H1 (cell line): ENCODE measurements at regions not wholly inside any gene's neighbourhood (a gene's known extent, or its start where the extent isn't known, plus 50 kb on each side); places are given as distances from the start of the nearest gene placed in this dataset.
A peak's percentile ranks its signal among the peaks of the same experiment; 100 is the strongest.

Experiments
- CTCF ChIA-PET: fragments of 300-600 bp; sonication (Branson Sonifier 250); formaldehyde crosslinking; loops from one replicate; lab custom pipeline; 2021; ENCODE audit not compliant: partially characterized antibody; lab: Charles Lee
- POLR2A ChIA-PET: fragments of 300-600 bp; sonication (Branson Sonifier 250); formaldehyde crosslinking; loops from one replicate; lab custom pipeline; 2021; ENCODE audit warnings: inconsistent platforms; ENCODE audit not compliant: partially characterized antibody; lab: Charles Lee
- DNase-seq, 2 experiments: peaks; one replicate each; pipeline versions ENCODE4 v3.0.0 to v3.0.0-alpha.2; 2010 to 2022; ENCODE audit warnings: low spot score in 2 of 2, low read depth in 1 of 2, mixed read lengths in 1 of 2
- FAIRE-seq: peaks from 2 replicates; lab custom pipeline; 2011; peaks lifted over from hg19 to GRCh38; lab: Jason Lieb, UNC
- H2AFZ ChIP-seq: 2 replicates; pipeline ENCODE4 v1.8.1; 2012; ENCODE audit warnings: low read length, inconsistent platforms
- H2AK5ac ChIP-seq: 2 replicates; pipeline ENCODE4 v1.6.1; 2013; ENCODE audit warnings: low read depth, low read length
- H2BK120ac ChIP-seq: replicated peaks from 2 replicates; pipeline ENCODE3; 2013; ENCODE audit warnings: low read depth, low read length, inconsistent platforms
- H2BK12ac ChIP-seq: 2 replicates; pipeline ENCODE4 v1.6.1; 2013; ENCODE audit warnings: low read depth, low read length
- H2BK15ac ChIP-seq: 2 replicates; pipeline ENCODE4 v1.6.1; 2013; ENCODE audit warnings: low read length
- H2BK20ac ChIP-seq: 2 replicates; pipeline ENCODE4 v1.6.1; 2013; ENCODE audit warnings: low read length
- H2BK5ac ChIP-seq: 2 replicates; pipeline ENCODE4 v1.6.1; 2013; ENCODE audit warnings: low read depth, low read length
- H3K14ac ChIP-seq: 2 replicates; pipeline ENCODE4 v1.6.1; 2013; ENCODE audit warnings: inconsistent platforms; ENCODE audit not compliant: insufficient read length
- H3K18ac ChIP-seq: 2 replicates; pipeline ENCODE4 v1.6.1; 2013; ENCODE audit warnings: low read length; ENCODE audit errors: extremely low read depth
- H3K23ac ChIP-seq: 2 replicates; pipeline ENCODE4 v1.6.1; 2013; ENCODE audit warnings: inconsistent platforms; ENCODE audit not compliant: insufficient read length
- H3K23me2 ChIP-seq: 2 replicates; pipeline ENCODE4 v1.6.1; 2013; ENCODE audit warnings: low read depth, low read length
- H3K27ac ChIP-seq: 2 replicates; pipeline ENCODE4 v1.6.1; 2011; ENCODE audit warnings: low read depth, low read length, inconsistent platforms
- H3K27me3 ChIP-seq, 4 experiments: replicated peaks in 1 of 4; 1 replicate in 1 of 4; 2 replicates in 3 of 4; pipeline versions ENCODE4 v1.6.1 to v1.8.1; 2011 to 2013; ENCODE audit warnings: low read length in 3 of 4, mild to moderate bottlenecking in 3 of 4, inconsistent platforms in 2 of 4, mixed read lengths in 2 of 4, moderate library complexity in 1 of 4; ENCODE audit not compliant: control insufficient read depth in 3 of 4, insufficient read depth in 3 of 4; ENCODE audit errors: extremely low read depth in 1 of 4
- H3K36me3 ChIP-seq, 4 experiments: 2 replicates each; pipeline versions ENCODE4 v1.6.1 to v1.8.1; 2011 to 2013; ENCODE audit warnings: mild to moderate bottlenecking in 4 of 4, low read length in 3 of 4, moderate library complexity in 2 of 4, control low read depth in 1 of 4, inconsistent platforms in 1 of 4; ENCODE audit not compliant: insufficient read depth in 4 of 4, control insufficient read depth in 2 of 4
- H3K4ac ChIP-seq: replicated peaks from 2 replicates; pipeline ENCODE3; 2013; ENCODE audit warnings: low read length, low read depth, mixed read lengths, inconsistent platforms; ENCODE audit not compliant: insufficient read length
- H3K4me1 ChIP-seq, 4 experiments: replicated peaks in 1 of 4; 1 replicate in 1 of 4; 2 replicates in 3 of 4; pipeline versions ENCODE4 v1.6.1 to v1.8.1; 2011 to 2013; ENCODE audit warnings: low read length in 3 of 4, inconsistent platforms in 2 of 4, mixed read lengths in 1 of 4; ENCODE audit not compliant: insufficient read depth in 4 of 4, control insufficient read depth in 3 of 4
- H3K4me2 ChIP-seq, 2 experiments: 2 replicates each; pipeline versions ENCODE4 v1.6.1 to v1.8.1; 2011 to 2013; ENCODE audit warnings: low read depth in 2 of 2, low read length in 2 of 2, control low read depth in 1 of 2, inconsistent platforms in 1 of 2, mild to moderate bottlenecking in 1 of 2; ENCODE audit not compliant: insufficient read depth in 1 of 2
- H3K4me3 ChIP-seq, 4 experiments: fragments of 200-600, 300-600 bp in 1 of 4; sonication (generic), shearing (Covaris generic), sonication (Bioruptor Twin) in 1 of 4; 2 replicates each; pipeline versions ENCODE4 v1.5.1 to v1.8.1; 2011 to 2016; ENCODE audit warnings: low read length in 4 of 4, low read depth in 3 of 4, control low read depth in 2 of 4, inconsistent platforms in 2 of 4, mild to moderate bottlenecking in 2 of 4, mixed read lengths in 1 of 4, moderate library complexity in 1 of 4; ENCODE audit not compliant: insufficient read depth in 2 of 4; ENCODE audit errors: extremely low read depth in 1 of 4
- H3K56ac ChIP-seq: replicated peaks from 2 replicates; pipeline ENCODE3; 2013; ENCODE audit warnings: low read depth, mild to moderate bottlenecking, mixed read lengths, low read length, inconsistent platforms; ENCODE audit not compliant: insufficient read length
- H3K79me1 ChIP-seq: 2 replicates; pipeline ENCODE4 v1.6.1; 2013; ENCODE audit warnings: low read depth, low read length, control low read depth
- H3K79me2 ChIP-seq, 2 experiments: 2 replicates each; pipeline versions ENCODE4 v1.6.1 to v1.8.1; 2012 to 2013; ENCODE audit warnings: low read length in 2 of 2, mild to moderate bottlenecking in 2 of 2, inconsistent platforms in 1 of 2; ENCODE audit not compliant: insufficient read depth in 2 of 2, control insufficient read depth in 1 of 2
- H3K9ac ChIP-seq, 4 experiments: replicated peaks in 1 of 4; 1 replicate in 1 of 4; 2 replicates in 3 of 4; pipeline versions ENCODE4 v1.6.1 to v1.8.1; 2011 to 2013; ENCODE audit warnings: low read depth in 3 of 4, low read length in 3 of 4, control low read depth in 2 of 4, mild to moderate bottlenecking in 2 of 4, moderate library complexity in 2 of 4, inconsistent platforms in 1 of 4; ENCODE audit errors: extremely low read depth in 1 of 4
- H3K9me3 ChIP-seq, 2 experiments: 2 replicates each; pipeline versions ENCODE4 v1.6.1 to v1.8.1; 2012 to 2013; ENCODE audit warnings: mild to moderate bottlenecking in 2 of 2, moderate library complexity in 2 of 2, control low read depth in 1 of 2, inconsistent platforms in 1 of 2, low read depth in 1 of 2, low read length in 1 of 2, mixed read lengths in 1 of 2; ENCODE audit not compliant: insufficient read depth in 2 of 2
- H4K20me1 ChIP-seq, 2 experiments: replicated peaks in 1 of 2; 2 replicates each; pipeline versions ENCODE3 to v1.8.1; 2011 to 2013; ENCODE audit warnings: inconsistent platforms in 2 of 2, low read length in 2 of 2, mild to moderate bottlenecking in 1 of 2; ENCODE audit not compliant: insufficient read depth in 2 of 2, control insufficient read depth in 1 of 2
- H4K5ac ChIP-seq: 2 replicates; pipeline ENCODE4 v1.6.1; 2013; ENCODE audit warnings: low read length, low read depth, mixed read lengths, inconsistent platforms; ENCODE audit not compliant: insufficient read length
- H4K8ac ChIP-seq: 2 replicates; pipeline ENCODE4 v1.8.0; 2013; ENCODE audit warnings: mild to moderate bottlenecking, moderate library complexity, low read length, inconsistent platforms; ENCODE audit not compliant: insufficient read depth; ENCODE audit errors: extremely low read depth
- H4K91ac ChIP-seq: replicated peaks from 2 replicates; pipeline ENCODE3; 2013; ENCODE audit warnings: low read length, mixed read lengths, inconsistent platforms; ENCODE audit not compliant: insufficient read length
- EZH2 ChIP-seq: fragments of 200-600 bp; sonication (generic); IDR thresholded peaks from 2 replicates; pipeline ENCODE4 v1.7.1; 2012; ENCODE audit warnings: low read depth, mild to moderate bottlenecking, moderate library complexity, low read length, inconsistent platforms; ENCODE audit not compliant: severe bottlenecking
- TCF12 ChIP-seq: IDR thresholded peaks from 2 replicates; pipeline ENCODE4 v1.6.1; 2011; ENCODE audit warnings: low read depth, mild to moderate bottlenecking, low read length
- WGBS, 2 experiments: shearing (Covaris generic) in 1 of 2; methylation state at CpG; one replicate each; pipeline versions ENCODE4 v1.1.6 to v1.1.7; 2013 to 2015; ENCODE audit warnings: low lambda C conversion rate in 2 of 2, mixed read lengths in 2 of 2, inconsistent platforms in 1 of 2, low coverage in 1 of 2, missing lambda C conversion rate in 1 of 2; ENCODE audit not compliant: insufficient replicate concordance in 2 of 2, insufficient coverage in 1 of 2, insufficient read length in 1 of 2; ENCODE audit errors: extremely low coverage in 1 of 2, missing lambda C conversion rate in 1 of 2; 5-methylcytosine and 5-hydroxymethylcytosine counted together

GRCh38 chr6:996271-996852 lies 303.4 kb upstream of the EXOC2 start:
- no peak overlapping the region for H3K4me3 ChIP-seq
- no peak overlapping the region for H3K18ac ChIP-seq
- H3K56ac ChIP-seq = no peak overlapping the region
- no peak overlapping the region for H3K27ac ChIP-seq
- H3K9ac ChIP-seq = no peak overlapping the region
- H2BK15ac ChIP-seq = no peak overlapping the region
- no peak overlapping the region for H3K4me2 ChIP-seq
- H3K4me1 ChIP-seq = no peaks in the 10 kb centered on the region; a peak in 1 of 7 replicates
- no peak overlapping the region for H2BK120ac ChIP-seq
- H2BK20ac ChIP-seq = no peak overlapping the region
- no peaks in the 10 kb centered on the region for H4K20me1 ChIP-seq
- H3K23ac ChIP-seq = no peak overlapping the region
- no peaks in the 10 kb centered on the region for H3K79me1 ChIP-seq
- TF ChIP-seq EZH2 (no peak), TCF12 (0 out of 2 replicates have a peak, but pooled peaks have one; percentile 15)
- TF ChIP-seq, all 59 proteins: peak for 1
- no peak overlapping the region for H4K8ac ChIP-seq
- no peak overlapping the region for H2BK5ac ChIP-seq
- DNase-seq = no peak
- H3K9me3 ChIP-seq = no peaks in the 10 kb centered on the region
- H3K36me3 ChIP-seq = no peaks in the 10 kb centered on the region
- no peaks in the 10 kb centered on the region for H3K23me2 ChIP-seq
- no peaks in the 10 kb centered on the region; a peak in 1 of 7 replicates for H3K27me3 ChIP-seq
- H2BK12ac ChIP-seq = no peak overlapping the region
- H3K79me2 ChIP-seq = no peaks in the 10 kb centered on the region
- no peak for FAIRE-seq
- no peak overlapping the region for H4K5ac ChIP-seq
- H2AK5ac ChIP-seq = no peak overlapping the region
- no peak overlapping the region for H3K4ac ChIP-seq
- H3K14ac ChIP-seq = no peak overlapping the region
- WGBS, 2 experiments = 82% methylated on average over 9 of the region's 9 CpGs; no CpG with 5 or more reads in 1 of the 2 experiments
- H4K91ac ChIP-seq = no peak overlapping the region
- ChIA-PET CTCF (no interaction called here), POLR2A (no interaction called here)
- H2AFZ ChIP-seq = no peak overlapping the region
